Activated naive CD8-positive, alpha-beta T cell treated with anti-CD3 and anti-CD28 coated beads, Interleukin-2, amount 50 U/mL, for 24 hours (primary cell): ENCODE measurements at regions not wholly inside any gene's neighbourhood (a gene's known extent, or its start where the extent isn't known, plus 50 kb on each side); places are given as distances from the start of the nearest gene placed in this dataset.
"Not testable (repeated sequence)": the region's sequence is repeated elsewhere in the genome, so short reads cannot be mapped to it uniquely, and the experiment has no call there.

ENCODE experiments used
- ATAC-seq: fragments of 150-1000 bp; cut with Tn5 transposase; one replicate; pipeline ENCODE4 v1.10.0; 2021
- DNase-seq: peaks from one replicate; pipeline ENCODE4 v3.0.0; 2021
- H3K27ac Mint-ChIP-seq: one replicate; pipeline ENCODE4 v1.8.0; 2021; ENCODE audit warnings: mild to moderate bottlenecking, mixed read lengths
- H3K27me3 Mint-ChIP-seq: one replicate; pipeline ENCODE4 v1.8.0; 2021; ENCODE audit warnings: mixed read lengths
- H3K36me3 Mint-ChIP-seq: one replicate; pipeline ENCODE4 v1.8.0; 2021; ENCODE audit warnings: low read depth, mixed read lengths
- H3K4me1 Mint-ChIP-seq: one replicate; pipeline ENCODE4 v1.8.0; 2021; ENCODE audit warnings: mixed read lengths
- H3K4me3 Mint-ChIP-seq: one replicate; pipeline ENCODE4 v1.8.0; 2021; ENCODE audit warnings: mild to moderate bottlenecking, moderate library complexity, mixed read lengths
- H3K9me3 Mint-ChIP-seq: one replicate; pipeline ENCODE4 v1.8.0; 2021; ENCODE audit warnings: mixed read lengths

DNA sequence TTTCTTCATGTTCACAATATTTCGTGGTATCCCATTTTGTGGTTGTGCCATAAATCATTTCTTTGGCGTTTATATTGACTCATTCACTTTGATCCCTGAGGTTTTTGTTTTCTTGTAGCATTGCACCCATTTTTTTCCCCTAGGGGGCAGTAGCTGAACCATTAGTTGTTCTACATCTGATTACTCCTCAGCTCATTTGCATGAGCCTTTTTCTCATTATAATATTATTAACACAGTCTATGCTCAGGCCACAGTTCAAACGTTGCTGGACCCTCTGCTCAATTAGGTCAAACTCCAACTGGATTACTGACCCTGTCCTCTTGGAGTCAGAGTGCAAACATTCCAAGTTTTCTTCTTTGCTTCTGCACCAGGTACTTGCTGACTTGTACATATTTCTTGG lies 475.4 kb upstream of the SEL1L start:
- DNase-seq (no peak), ATAC-seq (no peak)
- peaks cover 14% of the 10 kb centered on the region for H3K9me3 Mint-ChIP-seq
- H3K4me3 Mint-ChIP-seq = no peak overlapping the region
- H3K4me1 Mint-ChIP-seq = no peaks in the 10 kb centered on the region
- no peaks in the 10 kb centered on the region for H3K27me3 Mint-ChIP-seq
- no peaks in the 10 kb centered on the region for H3K36me3 Mint-ChIP-seq
- no peak overlapping the region for H3K27ac Mint-ChIP-seq

DNA sequence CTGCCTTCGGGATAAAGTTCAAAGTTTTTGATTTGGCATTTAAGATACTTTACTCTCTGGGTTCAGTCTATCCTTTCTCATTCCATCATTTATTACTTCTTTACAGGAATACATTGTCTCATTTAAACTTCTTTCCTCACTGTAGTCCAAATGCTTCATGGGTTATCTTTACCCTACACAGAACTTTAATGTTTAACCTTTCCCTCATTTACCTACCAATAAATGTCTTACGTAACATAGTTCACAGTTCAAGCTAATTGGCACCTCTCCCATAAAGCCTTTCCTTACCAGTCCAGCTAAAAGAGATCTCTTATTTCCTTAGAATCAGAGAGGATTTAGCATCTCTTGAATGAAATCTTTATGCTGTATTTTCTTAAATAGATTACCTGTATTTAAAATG lies 476.3 kb upstream of the SEL1L start:
- ATAC-seq (no peak), DNase-seq (no peak)
- H3K9me3 Mint-ChIP-seq = peaks cover 14% of the 10 kb centered on the region
- H3K4me3 Mint-ChIP-seq = no peak overlapping the region
- no peak overlapping the region for H3K27ac Mint-ChIP-seq
- no peaks in the 10 kb centered on the region for H3K27me3 Mint-ChIP-seq
- no peaks in the 10 kb centered on the region for H3K36me3 Mint-ChIP-seq
- no peaks in the 10 kb centered on the region for H3K4me1 Mint-ChIP-seq

- Mint-ChIP-seq H3K4me1 (no peaks in the 10 kb centered on the region), H3K27me3 (no peaks in the 10 kb centered on the region), H3K27ac (no peak overlapping the region), H3K36me3 (no peaks in the 10 kb centered on the region), H3K4me3 (no peak overlapping the region), H3K9me3 (peaks cover 14% of the 10 kb centered on the region)
- ATAC-seq (no peak), DNase-seq (no peak)
Measured at GRCh38 chr14:82011460-82011859, 477.8 kb upstream of the SEL1L start.

- H3K4me1 Mint-ChIP-seq = no peaks in the 10 kb centered on the region
- H3K27ac Mint-ChIP-seq = no peak overlapping the region
Measured at GRCh38 chr14:82029038-82029437, 495.4 kb upstream of the SEL1L start.

DNA sequence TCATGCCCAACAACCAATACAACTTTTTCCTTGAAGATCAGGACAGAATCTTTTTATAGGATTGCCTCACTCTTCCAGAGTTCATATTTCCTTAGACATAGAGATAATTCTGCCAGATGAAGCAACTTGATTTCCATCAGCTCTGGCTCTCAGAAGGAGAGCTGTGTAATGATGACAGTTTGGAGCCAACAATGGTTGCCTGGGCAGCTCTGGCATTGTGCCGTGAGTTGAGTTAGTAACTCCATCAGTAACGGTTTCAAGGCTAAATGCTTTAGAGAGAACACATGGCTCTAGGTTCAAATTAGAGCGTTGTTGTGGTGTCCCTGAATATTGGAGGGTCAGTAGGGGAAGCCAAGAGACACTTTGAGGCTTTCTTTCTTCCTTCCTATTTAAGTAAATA lies 501.7 kb upstream of the SEL1L start:
- no peaks in the 10 kb centered on the region for H3K27me3 Mint-ChIP-seq
- no peak for ATAC-seq

More at GRCh38 chr14:82029038-82029437, 495.4 kb upstream of the SEL1L start:
- Mint-ChIP-seq H3K27me3 (no peaks in the 10 kb centered on the region), H3K9me3 (peaks cover 23% of the 10 kb centered on the region), H3K36me3 (no peaks in the 10 kb centered on the region), H3K4me3 (no peak overlapping the region)
- no peak for DNase-seq
- ATAC-seq = no peak

DNA sequence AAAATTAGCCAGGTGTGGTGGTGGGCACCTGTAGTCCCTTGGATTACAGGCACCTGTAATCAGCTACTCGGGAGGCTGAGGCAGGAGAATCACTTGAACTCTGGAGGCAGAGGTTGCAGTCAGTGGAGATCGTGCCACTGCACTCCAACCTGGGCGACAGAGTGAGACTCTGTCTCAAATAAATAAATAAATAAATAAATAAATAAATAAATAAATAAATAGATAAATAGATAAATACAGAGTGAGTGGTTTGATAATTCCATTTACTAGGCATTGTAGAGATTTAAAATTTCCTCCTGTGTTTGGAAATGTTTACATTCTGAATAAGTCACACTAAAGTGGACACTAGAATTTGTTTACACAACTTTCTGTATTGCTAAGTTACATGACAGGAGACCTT lies 504.4 kb upstream of the SEL1L start:
- ATAC-seq, DNase-seq, H3K4me1 Mint-ChIP-seq, H3K27ac Mint-ChIP-seq, H3K9me3 Mint-ChIP-seq, H3K36me3 Mint-ChIP-seq, H3K4me3 Mint-ChIP-seq, H3K27me3 Mint-ChIP-seq: not testable (repeated sequence)

More for the DNA sequence above, 501.7 kb upstream of the SEL1L start:
- no peak overlapping the region for H3K4me3 Mint-ChIP-seq
- DNase-seq = no peak
- no peaks in the 10 kb centered on the region for H3K36me3 Mint-ChIP-seq
- H3K9me3 Mint-ChIP-seq = peaks cover 3% of the 10 kb centered on the region
- no peaks in the 10 kb centered on the region for H3K4me1 Mint-ChIP-seq
- H3K27ac Mint-ChIP-seq = no peak overlapping the region

DNA sequence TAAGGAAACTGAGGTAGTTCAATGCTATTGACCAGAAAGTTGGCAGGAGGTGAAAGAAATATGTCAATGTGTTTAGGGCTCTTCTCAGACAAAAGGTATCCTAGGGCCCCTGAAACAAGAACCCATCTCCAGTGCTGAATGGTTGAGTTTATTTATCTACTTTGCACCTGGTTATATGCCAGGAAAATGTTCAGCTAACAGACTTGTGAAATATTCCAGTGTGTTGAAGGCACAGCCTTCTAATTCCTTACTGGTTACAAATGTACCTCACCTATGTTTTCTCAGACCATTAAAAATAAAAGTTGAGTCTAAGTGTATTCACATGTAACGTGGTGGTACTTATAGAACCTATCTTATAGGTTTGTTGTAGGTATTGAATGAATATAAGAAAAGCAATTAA lies 511.7 kb upstream of the SEL1L start:
- no peak for ATAC-seq
- no peak overlapping the region for H3K4me3 Mint-ChIP-seq
- H3K27me3 Mint-ChIP-seq = no peaks in the 10 kb centered on the region
- H3K9me3 Mint-ChIP-seq = peaks cover 8% of the 10 kb centered on the region
- H3K4me1 Mint-ChIP-seq = no peaks in the 10 kb centered on the region
- no peak for DNase-seq
- H3K27ac Mint-ChIP-seq = no peak overlapping the region
- H3K36me3 Mint-ChIP-seq = no peaks in the 10 kb centered on the region

DNA sequence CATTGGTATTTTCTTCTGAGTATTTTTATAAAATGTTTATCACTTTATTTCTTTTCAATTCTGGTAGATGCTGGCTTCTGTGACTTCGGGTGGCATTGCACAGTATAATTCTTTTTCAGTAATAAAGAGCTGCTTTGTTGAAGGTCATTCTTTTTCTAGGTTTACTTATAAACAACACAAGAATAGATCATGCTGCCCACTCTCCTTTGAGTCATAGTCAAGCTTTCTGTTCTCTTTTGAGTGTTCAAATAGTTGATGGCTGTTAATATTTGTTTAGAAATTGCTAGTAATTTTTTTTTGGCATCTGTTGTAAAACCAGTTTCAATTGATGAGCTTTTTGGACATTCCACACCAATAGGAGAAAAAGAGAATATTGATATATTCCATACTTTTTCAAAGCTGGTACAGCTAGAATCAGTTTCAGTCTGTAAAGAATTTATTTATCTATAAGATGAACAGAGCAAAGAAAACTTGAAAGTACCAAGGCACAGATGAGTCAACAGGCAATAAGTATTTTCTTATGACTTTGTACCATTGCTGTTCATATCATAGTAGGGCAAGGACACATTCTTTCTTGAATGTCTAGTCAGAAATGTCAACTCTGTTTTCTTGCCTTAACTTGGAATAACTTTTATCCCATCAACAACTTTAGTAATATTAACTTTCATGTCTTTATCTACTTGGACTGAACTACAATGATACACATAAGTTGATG lies 513.0 kb upstream of the SEL1L start:
- DNase-seq (no peak), ATAC-seq (no peak)
- Mint-ChIP-seq H3K4me3 (no peak overlapping the region), H3K4me1 (no peaks in the 10 kb centered on the region), H3K36me3 (no peaks in the 10 kb centered on the region), H3K27me3 (no peaks in the 10 kb centered on the region), H3K9me3 (peaks cover 8% of the 10 kb centered on the region), H3K27ac (no peak overlapping the region)

- Mint-ChIP-seq H3K4me1 (no peaks in the 10 kb centered on the region), H3K4me3 (no peak overlapping the region), H3K27ac (no peak overlapping the region), H3K9me3 (peaks cover 8% of the 10 kb centered on the region), H3K27me3 (no peaks in the 10 kb centered on the region), H3K36me3 (no peaks in the 10 kb centered on the region)
- no peak for DNase-seq
- ATAC-seq = no peak
Measured at GRCh38 chr14:82047777-82048470, 514.3 kb upstream of the SEL1L start.

- Mint-ChIP-seq H3K4me1 (no peaks in the 10 kb centered on the region), H3K36me3 (no peaks in the 10 kb centered on the region), H3K27ac (no peak overlapping the region), H3K27me3 (no peaks in the 10 kb centered on the region), H3K4me3 (no peak overlapping the region), H3K9me3 (peaks cover 8% of the 10 kb centered on the region)
- ATAC-seq = no peak
- no peak for DNase-seq
Measured at GRCh38 chr14:82052778-82053177, 519.1 kb upstream of the SEL1L start.

- Mint-ChIP-seq H3K9me3 (no peaks in the 10 kb centered on the region), H3K27me3 (no peaks in the 10 kb centered on the region), H3K4me3 (no peak overlapping the region), H3K4me1 (no peaks in the 10 kb centered on the region), H3K27ac (no peak overlapping the region), H3K36me3 (no peaks in the 10 kb centered on the region)
- no peak for ATAC-seq
- DNase-seq = no peak
Measured at GRCh38 chr14:82055515-82056115, 522.0 kb upstream of the SEL1L start.

DNA sequence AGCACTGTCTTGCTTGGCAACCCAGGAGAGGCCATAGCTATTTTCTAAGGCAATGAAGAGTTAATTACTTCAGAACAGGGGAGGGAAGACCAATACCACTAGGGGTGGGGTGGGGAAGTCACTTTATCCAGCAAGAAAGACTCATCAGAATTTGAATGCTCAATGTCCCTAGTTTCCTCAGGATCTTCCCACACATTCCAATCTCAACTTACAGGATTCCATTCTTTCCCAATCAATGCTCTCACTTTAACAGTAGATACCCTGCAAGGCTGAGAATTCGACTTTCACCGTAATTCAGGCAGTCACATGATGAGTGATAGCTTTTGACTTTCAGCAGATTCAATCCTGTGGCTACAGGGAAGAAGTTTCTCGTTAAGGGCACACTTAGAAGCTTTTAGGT lies 526.6 kb upstream of the SEL1L start:
- no peaks in the 10 kb centered on the region for H3K27me3 Mint-ChIP-seq
- peaks cover 20% of the 10 kb centered on the region for H3K9me3 Mint-ChIP-seq
- no peaks in the 10 kb centered on the region for H3K36me3 Mint-ChIP-seq
- no peak for DNase-seq
- ATAC-seq = no peak
- no peak overlapping the region for H3K4me3 Mint-ChIP-seq
- H3K27ac Mint-ChIP-seq = no peak overlapping the region
- no peaks in the 10 kb centered on the region for H3K4me1 Mint-ChIP-seq

DNA sequence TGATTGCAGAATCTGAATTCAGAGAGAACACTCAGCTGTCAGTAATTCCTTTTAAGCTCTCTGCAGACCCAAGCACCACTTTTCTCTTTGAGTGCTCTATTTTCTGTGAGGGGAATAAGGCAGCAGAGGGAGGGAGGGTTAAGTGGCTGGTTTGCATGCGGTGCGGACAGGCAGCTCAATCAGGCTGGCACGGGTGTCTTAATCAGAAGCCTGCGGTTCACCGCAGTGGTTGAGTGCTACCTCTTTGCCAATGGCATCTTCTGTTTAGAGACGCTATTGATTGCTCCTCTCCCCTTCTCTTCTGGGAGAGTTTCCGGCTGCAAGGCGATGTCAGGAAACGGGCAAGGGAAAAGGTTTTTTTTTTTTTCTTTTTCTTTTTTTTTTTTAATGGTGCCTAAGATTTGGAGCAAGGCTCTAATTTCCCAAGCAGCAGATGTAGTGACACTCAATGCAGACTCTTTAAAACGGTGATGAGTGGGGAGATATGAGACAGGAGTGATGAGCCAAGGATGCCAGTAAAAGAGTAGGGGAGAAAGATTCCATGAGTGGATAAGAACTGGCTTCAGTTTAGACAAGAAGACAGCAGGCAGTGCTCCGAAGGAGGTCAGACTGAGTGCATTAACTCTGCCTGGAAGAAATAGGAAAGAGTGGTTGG lies 533.7 kb upstream of the SEL1L start:
- no peak overlapping the region for H3K4me3 Mint-ChIP-seq
- no peaks in the 10 kb centered on the region for H3K27me3 Mint-ChIP-seq
- no peaks in the 10 kb centered on the region for H3K4me1 Mint-ChIP-seq
- ATAC-seq (no peak), DNase-seq (no peak)
- no peaks in the 10 kb centered on the region for H3K36me3 Mint-ChIP-seq
- H3K9me3 Mint-ChIP-seq = peaks cover 29% of the 10 kb centered on the region
- no peak overlapping the region for H3K27ac Mint-ChIP-seq

GRCh38 chr14:82070040-82070439 lies 536.4 kb upstream of the SEL1L start:
- Mint-ChIP-seq H3K27me3 (no peaks in the 10 kb centered on the region), H3K4me3 (no peak overlapping the region), H3K27ac (no peak overlapping the region), H3K4me1 (no peaks in the 10 kb centered on the region), H3K36me3 (no peaks in the 10 kb centered on the region), H3K9me3 (peaks cover 11% of the 10 kb centered on the region)
- ATAC-seq (no peak), DNase-seq (no peak)

GRCh38 chr14:82070753-82071152 lies 537.1 kb upstream of the SEL1L start:
- ATAC-seq = no peak
- no peaks in the 10 kb centered on the region for H3K36me3 Mint-ChIP-seq

More at GRCh38 chr14:82070753-82071152, 537.1 kb upstream of the SEL1L start:
- no peak overlapping the region for H3K27ac Mint-ChIP-seq
- H3K9me3 Mint-ChIP-seq = peaks cover 8% of the 10 kb centered on the region
- no peak for DNase-seq
- no peaks in the 10 kb centered on the region for H3K4me1 Mint-ChIP-seq
- no peaks in the 10 kb centered on the region for H3K27me3 Mint-ChIP-seq
- no peak overlapping the region for H3K4me3 Mint-ChIP-seq
